ENCODE measurements at regions not wholly inside any gene's neighbourhood (a gene's known extent, or its start where the extent isn't known, plus 50 kb on each side); places are given as distances from the start of the nearest gene placed in this dataset.

GRCh38 chr1:216881695-216882094, 158.5 kb upstream of the ESRRG start:
- TF ChIP-seq TAF1 (IDR thresholded peaks at IDR 0.05; ENCODE audit: borderline replicate concordance, insufficient read depth, low read length) (no peak), POLR2AphosphoS5 (IDR thresholded peaks at IDR 0.05; ENCODE audit: low read depth, low read length) (no peak), SIN3A (IDR thresholded peaks at IDR 0.05; ENCODE audit: borderline replicate concordance, insufficient read depth, low read length) (no peak), REST (IDR thresholded peaks at IDR 0.05; ENCODE audit: insufficient read depth in 1 of 2, low read depth in 2 of 2, low read length in 2 of 2) (no peak), FOXP2 (optimal IDR thresholded peaks at IDR 0.05; ENCODE audit: borderline replicate concordance, extremely low read depth, extremely low read length, insufficient read depth) (no peak)

GRCh38 chr1:216866714-216867113, 143.5 kb upstream of the ESRRG start:
- TF ChIP-seq TAF1 (IDR thresholded peaks at IDR 0.05; ENCODE audit: borderline replicate concordance, insufficient read depth, low read length) (no peak), SIN3A (IDR thresholded peaks at IDR 0.05; ENCODE audit: borderline replicate concordance, insufficient read depth, low read length) (no peak), FOXP2 (optimal IDR thresholded peaks at IDR 0.05; ENCODE audit: borderline replicate concordance, extremely low read depth, extremely low read length, insufficient read depth) (no peak), REST (IDR thresholded peaks at IDR 0.05; ENCODE audit: insufficient read depth in 1 of 2, low read depth in 2 of 2, low read length in 2 of 2) (no peak), POLR2AphosphoS5 (IDR thresholded peaks at IDR 0.05; ENCODE audit: low read depth, low read length) (no peak)

- TF ChIP-seq SIN3A (IDR thresholded peaks at IDR 0.05; ENCODE audit: borderline replicate concordance, insufficient read depth, low read length): no peak
These were observed 132.6 kb upstream of the ESRRG start for GRCh38 chr1:216855810-216856209.

DNA sequence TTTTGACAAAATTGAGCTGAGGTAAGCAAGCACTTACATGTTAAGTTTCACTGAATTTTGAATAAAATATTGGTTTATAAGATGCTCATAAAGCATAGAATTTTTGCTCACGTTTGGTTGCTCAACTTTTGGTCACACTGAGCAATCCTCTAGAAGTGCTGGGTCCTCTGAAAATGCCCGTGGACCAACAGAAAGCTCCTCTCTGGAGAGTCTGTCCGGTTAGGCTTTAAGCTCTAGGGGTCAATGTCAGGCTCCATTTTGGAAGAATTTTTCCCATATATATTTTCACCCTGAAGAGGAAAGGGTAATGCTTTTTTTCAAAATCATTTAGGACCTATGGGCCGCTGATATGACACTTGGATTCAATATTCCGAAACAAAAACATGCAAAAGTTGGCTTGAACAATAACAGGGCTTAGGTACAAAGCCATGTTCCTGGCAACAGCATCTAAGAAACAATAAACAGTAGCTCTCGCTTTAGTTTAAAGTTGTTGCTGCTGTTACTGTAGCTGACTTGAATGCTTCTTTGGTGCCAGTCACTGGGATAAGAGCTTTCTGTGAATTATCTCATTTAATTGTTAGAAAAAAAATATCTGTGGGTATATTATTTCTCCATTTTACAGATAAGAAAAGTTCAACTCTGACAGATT, 131.7 kb upstream of the ESRRG start:
- TF ChIP-seq TAF1 (IDR thresholded peaks at IDR 0.05; ENCODE audit: borderline replicate concordance, insufficient read depth, low read length) (no peak), REST (IDR thresholded peaks at IDR 0.05; ENCODE audit: insufficient read depth in 1 of 2, low read depth in 2 of 2, low read length in 2 of 2) (no peak), SIN3A (IDR thresholded peaks at IDR 0.05; ENCODE audit: borderline replicate concordance, insufficient read depth, low read length) (no peak), FOXP2 (optimal IDR thresholded peaks at IDR 0.05; ENCODE audit: borderline replicate concordance, extremely low read depth, extremely low read length, insufficient read depth) (no peak), POLR2AphosphoS5 (IDR thresholded peaks at IDR 0.05; ENCODE audit: low read depth, low read length) (no peak)

DNA sequence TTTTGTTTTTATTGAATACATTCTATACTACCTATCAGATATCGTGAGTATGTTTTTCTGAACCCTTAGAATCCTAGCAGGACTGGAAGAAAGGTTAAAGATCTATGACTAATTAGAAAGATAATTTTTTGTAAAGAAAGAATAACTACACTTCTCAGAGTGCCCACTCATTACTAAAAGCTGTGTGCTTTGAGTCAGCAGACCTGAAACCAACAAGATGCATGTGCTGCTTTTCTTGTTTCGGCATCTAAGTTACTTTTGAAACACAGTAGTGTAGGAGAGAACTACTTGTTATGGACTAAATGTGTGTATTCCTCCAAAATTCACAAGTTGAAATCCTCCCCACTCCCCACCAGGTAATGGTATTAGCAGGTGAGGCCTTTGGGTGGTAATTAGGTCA, 127.8 kb upstream of the ESRRG start:
- TF ChIP-seq SIN3A (IDR thresholded peaks at IDR 0.05; ENCODE audit: borderline replicate concordance, insufficient read depth, low read length) (no peak), FOXP2 (optimal IDR thresholded peaks at IDR 0.05; ENCODE audit: borderline replicate concordance, extremely low read depth, extremely low read length, insufficient read depth) (no peak), TAF1 (IDR thresholded peaks at IDR 0.05; ENCODE audit: borderline replicate concordance, insufficient read depth, low read length) (no peak), POLR2AphosphoS5 (IDR thresholded peaks at IDR 0.05; ENCODE audit: low read depth, low read length) (no peak), REST (IDR thresholded peaks at IDR 0.05; ENCODE audit: insufficient read depth in 1 of 2, low read depth in 2 of 2, low read length in 2 of 2) (no peak)

All from PFSK-1 (cell line).